ENCODE measurements at regions not wholly inside any gene's neighbourhood (a gene's known extent, or its start where the extent isn't known, plus 50 kb on each side); places are given as distances from the start of the nearest gene placed in this dataset.

DNA sequence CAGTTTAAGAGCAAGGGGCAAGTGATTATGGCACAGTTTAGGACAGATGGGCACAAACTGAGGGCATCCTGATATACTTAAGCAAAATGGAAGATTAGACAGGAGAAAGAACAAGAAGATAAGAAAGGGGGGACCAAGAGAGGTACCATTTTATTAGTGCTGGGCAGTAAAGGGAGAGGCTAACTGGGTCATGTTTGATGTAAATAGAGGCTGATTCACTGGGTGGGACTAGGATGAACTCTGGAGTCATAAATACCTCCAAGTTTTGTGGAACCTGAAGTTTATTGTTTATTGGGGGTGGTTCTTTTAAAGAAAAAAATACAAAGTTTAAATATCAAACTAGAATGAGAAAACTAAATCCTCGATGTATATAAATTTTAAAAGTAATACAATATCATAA, 1067.2 kb upstream of the GYPC start:
- TF ChIP-seq, protein P1, sequence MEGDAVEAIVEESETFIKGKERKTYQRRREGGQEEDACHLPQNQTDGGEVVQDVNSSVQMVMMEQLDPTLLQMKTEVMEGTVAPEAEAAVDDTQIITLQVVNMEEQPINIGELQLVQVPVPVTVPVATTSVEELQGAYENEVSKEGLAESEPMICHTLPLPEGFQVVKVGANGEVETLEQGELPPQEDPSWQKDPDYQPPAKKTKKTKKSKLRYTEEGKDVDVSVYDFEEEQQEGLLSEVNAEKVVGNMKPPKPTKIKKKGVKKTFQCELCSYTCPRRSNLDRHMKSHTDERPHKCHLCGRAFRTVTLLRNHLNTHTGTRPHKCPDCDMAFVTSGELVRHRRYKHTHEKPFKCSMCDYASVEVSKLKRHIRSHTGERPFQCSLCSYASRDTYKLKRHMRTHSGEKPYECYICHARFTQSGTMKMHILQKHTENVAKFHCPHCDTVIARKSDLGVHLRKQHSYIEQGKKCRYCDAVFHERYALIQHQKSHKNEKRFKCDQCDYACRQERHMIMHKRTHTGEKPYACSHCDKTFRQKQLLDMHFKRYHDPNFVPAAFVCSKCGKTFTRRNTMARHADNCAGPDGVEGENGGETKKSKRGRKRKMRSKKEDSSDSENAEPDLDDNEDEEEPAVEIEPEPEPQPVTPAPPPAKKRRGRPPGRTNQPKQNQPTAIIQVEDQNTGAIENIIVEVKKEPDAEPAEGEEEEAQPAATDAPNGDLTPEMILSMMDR (IDR thresholded peaks at IDR 0.05; ENCODE audit: low read depth, low read length) = no peak
- H3K4me3 ChIP-seq (replicated peaks in 1 of 2; ENCODE audit: low read depth in 2 of 2, low read length in 2 of 2) = no peak overlapping the region
- no peak for DNase-seq (ENCODE audit: low read depth in 2 of 2)

DNA sequence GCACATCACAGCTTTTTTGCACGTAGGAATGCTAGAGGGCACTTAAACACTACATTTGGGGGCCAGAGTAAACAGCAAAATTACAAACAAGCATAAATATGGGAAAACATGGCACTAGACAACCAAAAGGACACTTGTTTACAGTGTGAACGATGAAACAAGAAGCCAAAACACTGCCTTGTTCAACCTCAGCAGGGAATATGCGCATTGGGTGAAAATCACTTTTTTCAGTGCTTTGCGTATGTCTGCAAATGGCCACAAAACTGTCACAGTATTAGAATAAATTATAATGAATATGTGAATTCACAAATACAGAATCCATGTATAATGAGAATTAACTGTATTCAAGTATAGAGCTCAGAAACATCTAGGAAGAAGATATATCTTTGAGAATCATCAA, 1064.0 kb upstream of the GYPC start:
- H3K4me3 ChIP-seq (replicated peaks in 1 of 2; ENCODE audit: low read depth in 2 of 2, low read length in 2 of 2) = no peak overlapping the region
- TF ChIP-seq, protein P1 (IDR thresholded peaks at IDR 0.05; ENCODE audit: low read depth, low read length) = no peak
- DNase-seq (ENCODE audit: low read depth in 2 of 2) = no peak

DNA sequence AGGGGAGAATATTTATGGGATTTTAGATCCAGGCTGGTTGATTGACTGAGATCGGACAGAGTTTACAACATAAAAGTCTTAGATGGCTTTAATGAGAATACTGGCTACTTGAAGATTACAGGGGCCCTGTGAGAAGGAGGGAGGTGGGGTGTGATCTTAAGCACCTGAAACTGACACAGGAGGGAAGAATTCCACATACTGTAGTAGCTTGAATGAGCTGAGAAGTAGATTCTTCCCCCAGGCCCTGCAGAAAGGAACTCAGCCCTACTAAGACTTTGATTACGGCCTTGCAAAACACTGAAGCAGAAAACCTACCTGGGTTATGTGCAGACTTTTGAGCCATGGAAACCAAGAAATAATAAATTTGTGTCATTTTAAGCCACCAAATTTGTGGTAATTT, 1062.9 kb upstream of the GYPC start:
- TF ChIP-seq, protein P1 (IDR thresholded peaks at IDR 0.05; ENCODE audit: low read depth, low read length) = no peak
- no peak overlapping the region for H3K4me3 ChIP-seq (replicated peaks in 1 of 2; ENCODE audit: low read depth in 2 of 2, low read length in 2 of 2)
- DNase-seq (ENCODE audit: low read depth in 2 of 2) = no peak

DNA sequence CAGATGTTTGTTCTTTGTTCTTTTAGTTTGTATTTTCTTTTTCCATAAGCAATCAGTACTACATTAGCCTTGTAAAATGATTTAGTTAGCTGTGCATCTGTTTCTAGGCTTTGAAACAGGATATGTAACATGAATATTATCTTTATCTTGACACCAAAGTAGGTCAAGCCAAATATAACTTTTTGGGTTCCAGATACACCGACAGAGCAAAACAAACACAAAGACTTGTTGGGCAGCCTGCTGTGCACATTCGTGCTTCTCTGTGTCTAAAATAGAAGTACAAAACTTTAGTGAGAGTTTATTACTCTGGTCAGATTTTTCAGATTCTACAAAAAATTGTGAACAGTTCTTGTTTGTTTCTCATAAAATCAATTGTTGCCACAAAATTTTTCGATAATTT, 1059.3 kb upstream of the GYPC start:
- no peak for DNase-seq (ENCODE audit: low read depth in 2 of 2)
- TF ChIP-seq, protein P1 (IDR thresholded peaks at IDR 0.05; ENCODE audit: low read depth, low read length) = no peak
- no peak overlapping the region for H3K4me3 ChIP-seq (replicated peaks in 1 of 2; ENCODE audit: low read depth in 2 of 2, low read length in 2 of 2)

DNA sequence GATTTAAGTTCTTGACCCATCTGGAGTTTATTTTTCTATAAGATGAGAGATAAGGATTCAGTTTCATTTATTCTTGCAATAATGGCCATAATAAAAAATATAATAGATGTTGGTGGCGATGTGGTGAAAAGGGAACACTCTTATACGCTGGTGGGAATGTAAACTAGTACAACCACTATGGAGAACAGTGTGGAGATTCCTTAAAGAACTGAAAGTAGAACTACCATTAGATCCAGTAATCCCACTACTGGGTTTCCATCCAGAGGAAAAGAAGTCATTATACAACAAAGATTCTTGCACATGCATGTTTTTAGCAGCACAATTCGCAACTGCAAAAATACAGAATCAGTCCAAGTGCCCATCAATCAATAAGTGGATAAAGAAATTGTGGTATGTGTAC, 1040.5 kb upstream of the GYPC start:
- no peak for DNase-seq (ENCODE audit: low read depth in 2 of 2)
- H3K4me3 ChIP-seq (replicated peaks in 1 of 2; ENCODE audit: low read depth in 2 of 2, low read length in 2 of 2) = no peak overlapping the region
- TF ChIP-seq, protein P1 (IDR thresholded peaks at IDR 0.05; ENCODE audit: low read depth, low read length) = no peak

DNA sequence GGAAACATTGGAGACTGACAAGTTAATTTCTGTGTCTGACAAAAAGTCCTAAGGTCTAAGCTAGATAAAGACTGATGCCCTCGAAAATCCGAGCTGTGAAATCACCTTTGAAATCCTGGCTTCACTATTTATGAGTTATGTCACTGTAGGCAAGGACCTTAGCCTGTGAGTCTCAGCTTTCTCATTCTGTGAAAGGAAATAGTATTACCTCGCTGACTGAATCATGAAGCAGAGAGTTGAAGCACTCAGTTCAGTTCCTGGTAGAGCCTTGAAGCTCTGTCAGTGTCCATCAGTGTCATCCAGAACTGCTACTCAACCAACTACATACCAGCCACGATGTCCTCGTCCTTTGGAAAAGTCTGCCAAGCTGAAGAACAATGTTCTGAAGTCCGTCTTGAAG, 1025.6 kb upstream of the GYPC start:
- no peak overlapping the region for H3K4me3 ChIP-seq (replicated peaks in 1 of 2; ENCODE audit: low read depth in 2 of 2, low read length in 2 of 2)
- TF ChIP-seq, protein P1 (IDR thresholded peaks at IDR 0.05; ENCODE audit: low read depth, low read length) = no peak
- DNase-seq (ENCODE audit: low read depth in 2 of 2) = no peak

DNA sequence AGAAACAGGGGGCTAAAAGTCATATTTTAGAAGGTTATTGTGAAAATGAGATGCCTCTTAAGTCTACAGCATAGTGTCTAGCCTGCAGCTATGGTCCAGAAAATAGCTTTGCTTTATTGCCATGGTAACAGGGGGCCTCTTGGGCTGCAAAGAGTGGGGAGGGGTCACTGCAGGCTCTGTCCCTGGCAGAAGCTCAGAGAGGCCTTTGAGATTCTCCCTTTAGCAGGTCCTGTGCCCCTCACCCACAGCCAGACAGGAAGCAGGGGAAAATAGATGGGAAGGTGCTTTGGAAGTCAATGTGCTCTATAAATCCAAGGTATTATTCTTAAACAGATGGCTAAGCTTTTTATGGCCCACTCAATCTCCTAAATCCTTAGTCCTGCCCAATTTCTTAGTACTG, 1021.3 kb upstream of the GYPC start:
- no peak overlapping the region for H3K4me3 ChIP-seq (replicated peaks in 1 of 2; ENCODE audit: low read depth in 2 of 2, low read length in 2 of 2)
- TF ChIP-seq, protein P1 (IDR thresholded peaks at IDR 0.05; ENCODE audit: low read depth, low read length) = no peak
- no peak for DNase-seq (ENCODE audit: low read depth in 2 of 2)
